A673 (cell line): ENCODE measurements at regions not wholly inside any gene's neighbourhood (a gene's known extent, or its start where the extent isn't known, plus 50 kb on each side); places are given as distances from the start of the nearest gene placed in this dataset.

Experiments used
- BruUV-seq: library from RNA; stranded (reverse); fragments of 400-500 nt; replicated peaks from 2 replicates; lab custom pipeline; 2021; lab: Mats Ljungman, UMichigan
- CTCF ChIA-PET: fragments of 300-600 bp; sonication (Branson Sonifier 250); formaldehyde crosslinking; loops from one replicate; lab custom pipeline; 2022; ENCODE audit warnings: antibody characterized with exemption; lab: Charles Lee
- POLR2A ChIA-PET: fragments of 300-600 bp; sonication (Branson Sonifier 250); formaldehyde crosslinking; loops from one replicate; lab custom pipeline; 2022; ENCODE audit warnings: antibody characterized with exemption; ENCODE audit not compliant: low non-redundant PET; lab: Charles Lee
- DNase-seq: peaks from one replicate; pipeline ENCODE4 v3.0.0-alpha.2; 2015; ENCODE audit warnings: low spot score
- H3K27ac ChIP-seq: fragments of 200-600 bp; sonication (generic); 2 replicates; pipeline ENCODE4 v1.5.1; 2016; ENCODE audit warnings: mixed run types, low read depth, mild to moderate bottlenecking, mixed read lengths, antibody characterized with exemption, low read length; ENCODE audit not compliant: poor library complexity, severe bottlenecking
- H3K27me3 ChIP-seq: fragments of 200-600 bp; sonication (generic); replicated peaks from 2 replicates; pipeline ENCODE4 v1.6.1; 2017; ENCODE audit warnings: mixed run types, low read depth, mild to moderate bottlenecking, mixed read lengths, antibody characterized with exemption, low read length; ENCODE audit not compliant: insufficient read depth, poor library complexity
- H3K36me3 ChIP-seq: fragments of 200-600 bp; sonication (generic); 2 replicates; pipeline ENCODE4 v1.6.1; 2016; ENCODE audit warnings: mixed run types, mild to moderate bottlenecking, mixed read lengths, antibody characterized with exemption, low read length; ENCODE audit not compliant: insufficient read depth, poor library complexity, severe bottlenecking
- H3K4me1 ChIP-seq: fragments of 200-600 bp; sonication (generic); 2 replicates; pipeline ENCODE4 v1.6.1; 2017; ENCODE audit warnings: mixed run types, mild to moderate bottlenecking, mixed read lengths, antibody characterized with exemption, low read length; ENCODE audit not compliant: insufficient read depth, poor library complexity, severe bottlenecking
- H3K4me3 ChIP-seq: fragments of 200-600 bp; sonication (generic); 2 replicates; pipeline ENCODE4 v1.5.1; 2016; ENCODE audit warnings: low read depth, mixed run types, mild to moderate bottlenecking, mixed read lengths, low read length; ENCODE audit not compliant: poor library complexity, severe bottlenecking
- H3K9me3 ChIP-seq: fragments of 200-600 bp; sonication (generic); 2 replicates; pipeline ENCODE4 v1.6.1; 2016; ENCODE audit warnings: mixed run types, low read depth, mild to moderate bottlenecking, mixed read lengths, antibody characterized with exemption, low read length; ENCODE audit not compliant: poor library complexity, severe bottlenecking
- EZH2 ChIP-seq: fragments of 200-600 bp; sonication (generic); IDR thresholded peaks from 2 replicates; pipeline ENCODE4 v1.6.1; 2017; ENCODE audit warnings: borderline replicate concordance, low read depth, mild to moderate bottlenecking, mixed read lengths, antibody characterized with exemption, low read length; ENCODE audit not compliant: poor library complexity, severe bottlenecking
- intact Hi-C: fragments of 100-400 bp; cut with micrococcal nuclease; formaldehyde crosslinking; loops from one replicate; pipeline ENCODE4 v1.10.0; 2022; ENCODE audit not compliant: unreplicated experiment
- TF ChIP-seq, protein P1 (sequence below): fragments of 300-800, 200-600 bp; sonication (generic); conservative IDR thresholded peaks from 2 replicates; pipeline ENCODE4 v1.5.1; 2017; ENCODE audit warnings: low read depth, mild to moderate bottlenecking, antibody characterized with exemption, low read length, moderate library complexity, mixed read lengths

DNA sequence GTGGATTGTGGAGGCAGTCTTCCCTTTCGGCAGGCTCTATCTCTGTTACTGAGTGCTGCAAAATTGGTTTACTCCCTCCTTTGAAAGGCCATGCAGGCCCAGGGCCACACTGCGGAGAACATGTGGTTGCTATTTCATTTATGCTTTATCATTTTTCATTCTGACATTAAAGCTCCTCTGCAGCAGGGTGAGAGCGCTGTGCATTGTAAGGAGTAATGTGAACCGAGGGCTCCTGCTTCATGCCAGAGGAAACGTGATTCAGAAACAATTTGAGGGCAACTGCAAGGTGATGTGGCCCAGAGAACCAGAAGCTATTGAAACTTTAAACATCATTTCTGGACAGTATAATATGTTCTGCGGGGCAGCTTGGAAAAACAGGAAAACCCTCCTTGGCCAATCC lies 341.6 kb upstream of the NT5C1B start:
- DNase-seq, result no peak
- H3K4me3 ChIP-seq, result no peak overlapping the region
- ChIA-PET CTCF (no interaction called here), POLR2A (no interaction called here)
- no peaks in the 10 kb centered on the region for H3K9me3 ChIP-seq
- TF ChIP-seq, protein P1, sequence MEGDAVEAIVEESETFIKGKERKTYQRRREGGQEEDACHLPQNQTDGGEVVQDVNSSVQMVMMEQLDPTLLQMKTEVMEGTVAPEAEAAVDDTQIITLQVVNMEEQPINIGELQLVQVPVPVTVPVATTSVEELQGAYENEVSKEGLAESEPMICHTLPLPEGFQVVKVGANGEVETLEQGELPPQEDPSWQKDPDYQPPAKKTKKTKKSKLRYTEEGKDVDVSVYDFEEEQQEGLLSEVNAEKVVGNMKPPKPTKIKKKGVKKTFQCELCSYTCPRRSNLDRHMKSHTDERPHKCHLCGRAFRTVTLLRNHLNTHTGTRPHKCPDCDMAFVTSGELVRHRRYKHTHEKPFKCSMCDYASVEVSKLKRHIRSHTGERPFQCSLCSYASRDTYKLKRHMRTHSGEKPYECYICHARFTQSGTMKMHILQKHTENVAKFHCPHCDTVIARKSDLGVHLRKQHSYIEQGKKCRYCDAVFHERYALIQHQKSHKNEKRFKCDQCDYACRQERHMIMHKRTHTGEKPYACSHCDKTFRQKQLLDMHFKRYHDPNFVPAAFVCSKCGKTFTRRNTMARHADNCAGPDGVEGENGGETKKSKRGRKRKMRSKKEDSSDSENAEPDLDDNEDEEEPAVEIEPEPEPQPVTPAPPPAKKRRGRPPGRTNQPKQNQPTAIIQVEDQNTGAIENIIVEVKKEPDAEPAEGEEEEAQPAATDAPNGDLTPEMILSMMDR, result no peak
- no peak for TF ChIP-seq EZH2
- intact Hi-C loops, result no loop called here
- H3K36me3 ChIP-seq, result no peaks in the 10 kb centered on the region
- H3K4me1 ChIP-seq, result no peaks in the 10 kb centered on the region
- no peak overlapping the region for H3K27ac ChIP-seq
- no TSS peak for BruUV-seq
- no peaks in the 10 kb centered on the region for H3K27me3 ChIP-seq

- CTCF ChIA-PET, result no interaction called here
- no peaks in the 10 kb centered on the region for H3K9me3 ChIP-seq
Observed at GRCh38 chr2:18927525-18928232, 338.3 kb upstream of the NT5C1B start.

GRCh38 chr2:18926631-18927524 lies 337.5 kb upstream of the NT5C1B start:
- no peak for DNase-seq
- intact Hi-C loops, result no loop called here
- ChIA-PET CTCF (no interaction called here), POLR2A (no interaction called here)
- Histone ChIP-seq H3K27me3 (peaks cover 3% of the 10 kb centered on the region), H3K4me3 (no peak overlapping the region), H3K9me3 (no peaks in the 10 kb centered on the region), H3K36me3 (no peaks in the 10 kb centered on the region), H3K4me1 (no peaks in the 10 kb centered on the region), H3K27ac (no peak overlapping the region)
- TF ChIP-seq, protein P1, result no peak
- no peak for TF ChIP-seq EZH2
- no TSS peak for BruUV-seq

More at GRCh38 chr2:18927525-18928232, 338.3 kb upstream of the NT5C1B start:
- TF ChIP-seq EZH2, result no peak
- TF ChIP-seq, protein P1, result no peak
- POLR2A ChIA-PET, result no interaction called here
- intact Hi-C loops, result no loop called here
- Histone ChIP-seq H3K4me1 (no peaks in the 10 kb centered on the region), H3K4me3 (no peak overlapping the region), H3K36me3 (no peaks in the 10 kb centered on the region), H3K27me3 (peaks cover 3% of the 10 kb centered on the region), H3K27ac (no peak overlapping the region)
- BruUV-seq, result no TSS peak
- DNase-seq, result no peak
